PC-3 (cell line): ENCODE measurements at regions not wholly inside any gene's neighbourhood (a gene's known extent, or its start where the extent isn't known, plus 50 kb on each side); places are given as distances from the start of the nearest gene placed in this dataset.

ENCODE experiments used
- CTCF ChIP-seq: fragments of 300-600 bp; sonication (generic); conservative IDR thresholded peaks from 2 replicates; pipeline ENCODE4 v1.5.1; 2017; ENCODE audit warnings: antibody characterized with exemption, low read depth, mild to moderate bottlenecking, low read length
- EZH2 ChIP-seq: fragments of 300-600 bp; sonication (generic); IDR thresholded peaks from one replicate; pipeline ENCODE4 v1.6.1; 2017; ENCODE audit warnings: antibody characterized with exemption, mild to moderate bottlenecking, low read length; ENCODE audit not compliant: unreplicated experiment
- EZH2phosphoT487 ChIP-seq: fragments of 300-600 bp; sonication (generic); IDR thresholded peaks from 2 replicates; pipeline ENCODE4 v1.6.1; 2018; ENCODE audit warnings: mild to moderate bottlenecking, antibody characterized with exemption, low read length, borderline replicate concordance

- TF ChIP-seq EZH2phosphoT487 (no peak), CTCF (no peak), EZH2 (no peak)
These were observed 99.1 kb downstream of the PPIAL4G start for GRCh38 chr1:148383966-148384365.
